C4-2B (cell line): ENCODE measurements at regions not wholly inside any gene's neighbourhood (a gene's known extent, or its start where the extent isn't known, plus 50 kb on each side); places are given as distances from the start of the nearest gene placed in this dataset.

Experiments
- ZFX ChIP-seq: fragments of 450-650 bp; IDR thresholded peaks from 2 replicates; pipeline ENCODE4 v1.6.1; 2017
- TF ChIP-seq, protein P1 (sequence below): fragments of 450-650 bp; conservative IDR thresholded peaks from 2 replicates; pipeline ENCODE4 v1.5.1; 2017; ENCODE audit warnings: mild to moderate bottlenecking

- TF ChIP-seq, protein P1, sequence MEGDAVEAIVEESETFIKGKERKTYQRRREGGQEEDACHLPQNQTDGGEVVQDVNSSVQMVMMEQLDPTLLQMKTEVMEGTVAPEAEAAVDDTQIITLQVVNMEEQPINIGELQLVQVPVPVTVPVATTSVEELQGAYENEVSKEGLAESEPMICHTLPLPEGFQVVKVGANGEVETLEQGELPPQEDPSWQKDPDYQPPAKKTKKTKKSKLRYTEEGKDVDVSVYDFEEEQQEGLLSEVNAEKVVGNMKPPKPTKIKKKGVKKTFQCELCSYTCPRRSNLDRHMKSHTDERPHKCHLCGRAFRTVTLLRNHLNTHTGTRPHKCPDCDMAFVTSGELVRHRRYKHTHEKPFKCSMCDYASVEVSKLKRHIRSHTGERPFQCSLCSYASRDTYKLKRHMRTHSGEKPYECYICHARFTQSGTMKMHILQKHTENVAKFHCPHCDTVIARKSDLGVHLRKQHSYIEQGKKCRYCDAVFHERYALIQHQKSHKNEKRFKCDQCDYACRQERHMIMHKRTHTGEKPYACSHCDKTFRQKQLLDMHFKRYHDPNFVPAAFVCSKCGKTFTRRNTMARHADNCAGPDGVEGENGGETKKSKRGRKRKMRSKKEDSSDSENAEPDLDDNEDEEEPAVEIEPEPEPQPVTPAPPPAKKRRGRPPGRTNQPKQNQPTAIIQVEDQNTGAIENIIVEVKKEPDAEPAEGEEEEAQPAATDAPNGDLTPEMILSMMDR, result no peak
- TF ChIP-seq ZFX, result no peak
These were observed 61.6 kb upstream of the SPTLC1 start for GRCh38 chr9:92176800-92177185.
